GM12878 (cell line): ENCODE measurements at regions not wholly inside any gene's neighbourhood (a gene's known extent, or its start where the extent isn't known, plus 50 kb on each side); places are given as distances from the start of the nearest gene placed in this dataset.

Experiments
- ATAC-seq: fragments of 200-7000 bp; cut with Tn5 transposase; 3 replicates; pipeline ENCODE4 v1.9.1; 2020; ENCODE audit warnings: mild to moderate bottlenecking, moderate library complexity
- BruUV-seq: library from RNA; stranded (reverse); fragments of 400-500 nt; replicated peaks from 2 replicates; lab custom pipeline; 2021; lab: Mats Ljungman, UMichigan
- CTCF ChIA-PET: fragments of 300-600 bp; sonication (Branson Sonifier 250); formaldehyde crosslinking; extraction: SDS; loops from one replicate; lab custom pipeline; 2021; ENCODE audit warnings: inconsistent platforms; lab: Yijun Ruan, JAX
- POLR2A ChIA-PET: fragments of 350-600 bp; formaldehyde crosslinking; extraction: SDS; loops from one replicate; lab custom pipeline; 2021; ENCODE audit warnings: inconsistent platforms; lab: Charles Lee
- RAD21 ChIA-PET: fragments of 300-600 bp; sonication (Branson Sonifier 250); formaldehyde crosslinking; loops from one replicate; lab custom pipeline; 2023; ENCODE audit warnings: antibody characterized with exemption; ENCODE audit not compliant: unreplicated experiment; lab: Charles Lee
- SMC1A ChIA-PET: fragments of 300-600 bp; sonication (Branson Sonifier 250); formaldehyde crosslinking; loops from one replicate; lab custom pipeline; 2023; ENCODE audit not compliant: unreplicated experiment, uncharacterized antibody; lab: Charles Lee
- DNase-seq: peaks from one replicate; pipeline ENCODE4 v3.0.0-alpha.2; 2011; ENCODE audit warnings: low read depth, low spot score
- FAIRE-seq: peaks from 3 replicates; lab custom pipeline; 2011; peaks lifted over from hg19 to GRCh38; lab: Jason Lieb, UNC
- H2AFZ ChIP-seq: 2 replicates; pipeline ENCODE4 v1.6.0; 2011; ENCODE audit warnings: low read depth, low read length, control low read depth; ENCODE audit not compliant: control insufficient read depth
- H3K27ac ChIP-seq: 2 replicates; pipeline ENCODE4 v1.5.1; 2011; ENCODE audit warnings: control low read depth; ENCODE audit not compliant: control insufficient read depth, insufficient read depth
- H3K27me3 ChIP-seq, 2 experiments: replicated peaks in 1 of 2; 2 replicates each; pipeline versions ENCODE4 v1.6.0 to v1.6.1; 2011; ENCODE audit warnings: low read length in 1 of 2; ENCODE audit not compliant: control insufficient read depth in 2 of 2, insufficient read depth in 2 of 2
- H3K36me3 ChIP-seq, 2 experiments: 2 replicates each; pipeline ENCODE4 v1.5.1; 2011; ENCODE audit warnings: low read length in 1 of 2; ENCODE audit not compliant: control insufficient read depth in 2 of 2, insufficient read depth in 2 of 2
- H3K4me1 ChIP-seq: 2 replicates; pipeline ENCODE4 v1.6.1; 2011; ENCODE audit warnings: mild to moderate bottlenecking, low read length, moderate library complexity, mixed read lengths; ENCODE audit not compliant: control insufficient read depth, insufficient read depth
- H3K4me2 ChIP-seq: 2 replicates; pipeline ENCODE4 v1.6.0; 2011; ENCODE audit warnings: control low read depth; ENCODE audit not compliant: control insufficient read depth, insufficient read depth
- H3K4me3 ChIP-seq: fragments of 200-600 bp; sonication (generic); 2 replicates; pipeline ENCODE4 v1.5.1; 2016
- H3K79me2 ChIP-seq: 2 replicates; pipeline ENCODE4 v1.6.0; 2011; ENCODE audit warnings: low read length; ENCODE audit not compliant: control insufficient read depth, insufficient read depth
- H3K9ac ChIP-seq: 2 replicates; pipeline ENCODE4 v1.8.0; 2011; ENCODE audit warnings: low read length, control low read depth, mixed read lengths; ENCODE audit not compliant: control insufficient read depth, insufficient read depth
- H3K9me3 ChIP-seq: replicated peaks from 3 replicates; pipeline ENCODE4 v1.5.1; 2011; ENCODE audit warnings: mild to moderate bottlenecking, low read length; ENCODE audit not compliant: control insufficient read depth, insufficient read depth
- H4K20me1 ChIP-seq: 2 replicates; pipeline ENCODE4 v1.6.0; 2011; ENCODE audit not compliant: control insufficient read depth, insufficient read depth
- ASH2L ChIP-seq: fragments of 300-600, 200-600 bp; sonication (generic); IDR thresholded peaks from 2 replicates; pipeline ENCODE4 v1.6.1; 2017; ENCODE audit warnings: low read depth, mild to moderate bottlenecking, borderline replicate concordance
- BHLHE40 ChIP-seq, 2 experiments: fragments of 450-650 bp in 1 of 2; IDR thresholded peaks; 2 replicates each; pipeline ENCODE4 v1.6.1; 2011 to 2017; ENCODE audit warnings: low read depth in 2 of 2, borderline replicate concordance in 1 of 2, improper control_type of control experiment in 1 of 2, low read length in 1 of 2, mild to moderate bottlenecking in 1 of 2
- CHD1 ChIP-seq: IDR thresholded peaks from 2 replicates; pipeline ENCODE4 v1.6.1; 2012; ENCODE audit warnings: low read depth, low read length, improper control_type of control experiment
- EGR1 ChIP-seq, 2 experiments: IDR thresholded peaks; 1 replicate in 1 of 2; 2 replicates in 1 of 2; pipeline ENCODE4 v1.6.1; 2011 to 2012; ENCODE audit warnings: low read depth in 2 of 2, low read length in 2 of 2, borderline replicate concordance in 1 of 2, mild to moderate bottlenecking in 1 of 2, moderate library complexity in 1 of 2
- EZH2 ChIP-seq: IDR thresholded peaks from 2 replicates; pipeline ENCODE4 v1.6.1; 2012; ENCODE audit warnings: low read depth, mild to moderate bottlenecking, control low read depth, inconsistent platforms, low read length, borderline replicate concordance; ENCODE audit not compliant: control insufficient read depth
- HCFC1 ChIP-seq: fragments of 150-350 bp; IDR thresholded peaks from 2 replicates; pipeline ENCODE4 v1.6.1; 2014; ENCODE audit warnings: low read length
- IKZF2 ChIP-seq, 2 experiments: fragments of 450-650 bp; IDR thresholded peaks; 2 replicates each; pipeline ENCODE4 v1.6.1; 2017; ENCODE audit warnings: mild to moderate bottlenecking in 2 of 2, moderate library complexity in 2 of 2
- IRF4 ChIP-seq: IDR thresholded peaks from 2 replicates; pipeline ENCODE4 v1.6.1; 2011; ENCODE audit warnings: low read depth, low read length
- NFYA ChIP-seq: IDR thresholded peaks from 2 replicates; pipeline ENCODE4 v1.6.1; 2011; ENCODE audit warnings: low read depth, mild to moderate bottlenecking, low read length, improper control_type of control experiment, borderline replicate concordance
- NR2F1 ChIP-seq: fragments of 450-650 bp; conservative IDR thresholded peaks from 2 replicates; pipeline ENCODE4 v1.6.1; 2017; ENCODE audit warnings: mild to moderate bottlenecking
- RB1 ChIP-seq: fragments of 450-650 bp; formaldehyde crosslinking; IDR thresholded peaks from 2 replicates; pipeline ENCODE4 v1.6.1; 2017; ENCODE audit warnings: mild to moderate bottlenecking, borderline replicate concordance
- STAT1 ChIP-seq: fragments of 450-650 bp; conservative IDR thresholded peaks from 2 replicates; pipeline ENCODE4 v1.6.1; 2014; ENCODE audit warnings: antibody characterized with exemption, mild to moderate bottlenecking
- STAT3 ChIP-seq: IDR thresholded peaks from 2 replicates; pipeline ENCODE4 v1.6.1; 2011; ENCODE audit warnings: low read depth, low read length, improper control_type of control experiment
- YBX1 ChIP-seq: fragments of 450-650 bp; IDR thresholded peaks from 2 replicates; pipeline ENCODE4 v1.6.1; 2016; ENCODE audit warnings: antibody characterized with exemption
- ZNF207 ChIP-seq: fragments of 450-650 bp; IDR thresholded peaks from 2 replicates; pipeline ENCODE4 v1.6.1; 2014; ENCODE audit warnings: antibody characterized with exemption, mild to moderate bottlenecking, borderline replicate concordance
- ZNF217 ChIP-seq: fragments of 450-650 bp; IDR thresholded peaks from 2 replicates; pipeline ENCODE4 v1.6.1; 2017; ENCODE audit warnings: antibody characterized with exemption, mild to moderate bottlenecking
- ZZZ3 ChIP-seq: IDR thresholded peaks from 2 replicates; pipeline ENCODE4 v1.6.1; 2011; ENCODE audit warnings: low read depth; ENCODE audit not compliant: control insufficient read depth, insufficient read length
- WGBS: methylation state at CpG from one replicate; pipeline ENCODE4 v1.1.6; 2016; ENCODE audit warnings: low lambda C conversion rate; ENCODE audit not compliant: insufficient replicate concordance, insufficient coverage; ENCODE audit errors: missing lambda C conversion rate; 5-methylcytosine and 5-hydroxymethylcytosine counted together
- in situ Hi-C: fragments of 300-500 bp; cut with MboI; formaldehyde crosslinking; loops from 9 replicates; pipeline ENCODE4 v1.14.3; 2018; ENCODE audit warnings: mixed read lengths
- intact Hi-C: fragments of 100-400 bp; cut with micrococcal nuclease; formaldehyde crosslinking; loops from one replicate; pipeline ENCODE4 v1.14.2; 2022; ENCODE audit not compliant: unreplicated experiment
- TF ChIP-seq, protein P1 (sequence below): fragments of 450-650 bp; IDR thresholded peaks from 2 replicates; pipeline ENCODE4 v1.6.1; 2016; ENCODE audit warnings: mild to moderate bottlenecking
- TF ChIP-seq, protein P2 (sequence below): IDR thresholded peaks from 2 replicates; pipeline ENCODE4 v1.6.1; 2012; ENCODE audit warnings: mild to moderate bottlenecking, low read depth, low read length
- TF ChIP-seq, protein P3 (sequence below): IDR thresholded peaks from 2 replicates; pipeline ENCODE4 v1.6.1; 2011; ENCODE audit warnings: borderline replicate concordance, low read depth, mild to moderate bottlenecking, moderate library complexity, mixed read lengths, low read length; ENCODE audit not compliant: insufficient read depth; ENCODE audit errors: extremely low read length

DNA sequence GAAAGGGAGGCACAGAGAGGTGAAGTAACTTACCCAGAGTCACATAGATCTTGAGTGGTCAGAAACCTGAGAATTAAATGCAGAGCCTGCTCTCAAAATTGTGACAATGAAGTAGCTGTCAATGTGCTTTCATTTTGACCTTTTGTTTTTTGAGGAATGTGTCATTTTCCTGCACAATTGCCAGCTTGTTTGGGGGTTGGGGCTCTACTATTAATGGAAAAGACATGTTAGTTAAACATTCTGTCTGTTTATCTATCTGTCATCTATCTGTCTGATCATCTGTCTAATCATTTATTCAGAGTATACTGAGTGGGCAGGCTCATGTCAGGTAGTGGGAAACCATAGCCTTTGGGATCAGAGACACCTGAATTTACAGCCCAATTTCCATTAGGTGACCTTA is 428.4 kb downstream of the TSN start (continued):
- TF ChIP-seq, protein P1, sequence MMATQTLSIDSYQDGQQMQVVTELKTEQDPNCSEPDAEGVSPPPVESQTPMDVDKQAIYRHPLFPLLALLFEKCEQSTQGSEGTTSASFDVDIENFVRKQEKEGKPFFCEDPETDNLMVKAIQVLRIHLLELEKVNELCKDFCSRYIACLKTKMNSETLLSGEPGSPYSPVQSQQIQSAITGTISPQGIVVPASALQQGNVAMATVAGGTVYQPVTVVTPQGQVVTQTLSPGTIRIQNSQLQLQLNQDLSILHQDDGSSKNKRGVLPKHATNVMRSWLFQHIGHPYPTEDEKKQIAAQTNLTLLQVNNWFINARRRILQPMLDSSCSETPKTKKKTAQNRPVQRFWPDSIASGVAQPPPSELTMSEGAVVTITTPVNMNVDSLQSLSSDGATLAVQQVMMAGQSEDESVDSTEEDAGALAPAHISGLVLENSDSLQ: no peak
- no peak for TF ChIP-seq ZNF217
- TF ChIP-seq EZH2: no peak
- no peak for TF ChIP-seq BHLHE40 (IDR thresholded peaks at IDR 0.05; ENCODE audit: borderline replicate concordance in 1 of 2, low read depth in 2 of 2, low read length in 1 of 2)
- no peak for TF ChIP-seq HCFC1

DNA sequence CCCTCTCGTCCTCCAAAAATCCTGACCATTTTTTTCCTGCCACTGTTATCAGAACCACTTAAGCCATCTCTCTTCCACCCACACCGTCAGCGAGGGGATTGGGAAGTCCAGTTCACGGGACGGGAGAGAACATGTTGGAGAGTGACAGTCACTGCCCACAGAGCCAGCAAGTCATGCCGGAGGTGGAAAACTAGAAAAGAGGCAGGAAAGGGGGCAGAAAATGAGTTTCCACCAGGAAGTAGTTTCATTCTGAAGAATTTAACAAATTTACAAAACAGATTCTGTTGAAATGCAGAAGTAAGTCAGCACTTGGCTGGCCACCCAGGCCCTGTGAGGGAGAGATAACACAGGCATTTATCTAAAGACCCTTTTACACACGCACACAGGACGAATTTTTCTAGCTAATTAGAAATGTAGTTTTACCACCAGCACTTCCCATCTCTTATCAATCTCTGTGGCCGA is 431.3 kb downstream of the TSN start:
- intact Hi-C loops (no loop called here), in situ Hi-C loops (no loop called here)
- POLR2A ChIA-PET: no interaction called here
- H3K36me3 ChIP-seq: no peaks in the 10 kb centered on the region
- H3K9ac ChIP-seq: no peak overlapping the region
- no peak for DNase-seq
- no peaks in the 10 kb centered on the region for H3K79me2 ChIP-seq
- H3K4me2 ChIP-seq: no peak overlapping the region
- CTCF ChIA-PET: no interaction called here
- WGBS: under 1% methylated on average over 9 of the region's 9 CpGs
- SMC1A ChIA-PET: interaction anchor here (1.6 kb wide), 1 partner anchor 19 kb away, joined by 4 read pairs; no protein-coding TSS in a partner anchor
- FAIRE-seq: no peak
- H3K4me3 ChIP-seq: no peak overlapping the region
- no peaks in the 10 kb centered on the region for H4K20me1 ChIP-seq
- peaks cover 0 to 4% of the 10 kb centered on the region in 2 experiments; a peak in 2 of 4 replicates for H3K27me3 ChIP-seq
- BruUV-seq: no TSS peak
- H3K4me1 ChIP-seq: no peaks in the 10 kb centered on the region
- no peak overlapping the region for H3K27ac ChIP-seq
- H3K9me3 ChIP-seq: no peaks in the 10 kb centered on the region
- RAD21 ChIA-PET: no interaction called here
- H2AFZ ChIP-seq: no peak overlapping the region
- ATAC-seq: no peak
- TF ChIP-seq STAT1 (no peak), IRF4 (no peak), ZZZ3 (no peak), YBX1 (no peak), NR2F1 (no peak), IKZF2 (IDR thresholded peaks at IDR 0.05) (no peak), CHD1 (no peak), EGR1 (IDR thresholded peaks at IDR 0.05; ENCODE audit: borderline replicate concordance in 1 of 2, low read depth in 2 of 2, low read length in 2 of 2) (no peak), ZNF207 (no peak), ASH2L (no peak), RB1 (no peak), NFYA (no peak), STAT3 (no peak)
- TF ChIP-seq, protein P2, sequence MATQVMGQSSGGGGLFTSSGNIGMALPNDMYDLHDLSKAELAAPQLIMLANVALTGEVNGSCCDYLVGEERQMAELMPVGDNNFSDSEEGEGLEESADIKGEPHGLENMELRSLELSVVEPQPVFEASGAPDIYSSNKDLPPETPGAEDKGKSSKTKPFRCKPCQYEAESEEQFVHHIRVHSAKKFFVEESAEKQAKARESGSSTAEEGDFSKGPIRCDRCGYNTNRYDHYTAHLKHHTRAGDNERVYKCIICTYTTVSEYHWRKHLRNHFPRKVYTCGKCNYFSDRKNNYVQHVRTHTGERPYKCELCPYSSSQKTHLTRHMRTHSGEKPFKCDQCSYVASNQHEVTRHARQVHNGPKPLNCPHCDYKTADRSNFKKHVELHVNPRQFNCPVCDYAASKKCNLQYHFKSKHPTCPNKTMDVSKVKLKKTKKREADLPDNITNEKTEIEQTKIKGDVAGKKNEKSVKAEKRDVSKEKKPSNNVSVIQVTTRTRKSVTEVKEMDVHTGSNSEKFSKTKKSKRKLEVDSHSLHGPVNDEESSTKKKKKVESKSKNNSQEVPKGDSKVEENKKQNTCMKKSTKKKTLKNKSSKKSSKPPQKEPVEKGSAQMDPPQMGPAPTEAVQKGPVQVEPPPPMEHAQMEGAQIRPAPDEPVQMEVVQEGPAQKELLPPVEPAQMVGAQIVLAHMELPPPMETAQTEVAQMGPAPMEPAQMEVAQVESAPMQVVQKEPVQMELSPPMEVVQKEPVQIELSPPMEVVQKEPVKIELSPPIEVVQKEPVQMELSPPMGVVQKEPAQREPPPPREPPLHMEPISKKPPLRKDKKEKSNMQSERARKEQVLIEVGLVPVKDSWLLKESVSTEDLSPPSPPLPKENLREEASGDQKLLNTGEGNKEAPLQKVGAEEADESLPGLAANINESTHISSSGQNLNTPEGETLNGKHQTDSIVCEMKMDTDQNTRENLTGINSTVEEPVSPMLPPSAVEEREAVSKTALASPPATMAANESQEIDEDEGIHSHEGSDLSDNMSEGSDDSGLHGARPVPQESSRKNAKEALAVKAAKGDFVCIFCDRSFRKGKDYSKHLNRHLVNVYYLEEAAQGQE: no peak
- TF ChIP-seq, protein P3, sequence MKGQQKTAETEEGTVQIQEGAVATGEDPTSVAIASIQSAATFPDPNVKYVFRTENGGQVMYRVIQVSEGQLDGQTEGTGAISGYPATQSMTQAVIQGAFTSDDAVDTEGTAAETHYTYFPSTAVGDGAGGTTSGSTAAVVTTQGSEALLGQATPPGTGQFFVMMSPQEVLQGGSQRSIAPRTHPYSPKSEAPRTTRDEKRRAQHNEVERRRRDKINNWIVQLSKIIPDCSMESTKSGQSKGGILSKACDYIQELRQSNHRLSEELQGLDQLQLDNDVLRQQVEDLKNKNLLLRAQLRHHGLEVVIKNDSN: no peak
